HepG2 (cell line): ENCODE measurements at regions not wholly inside any gene's neighbourhood (a gene's known extent, or its start where the extent isn't known, plus 50 kb on each side); places are given as distances from the start of the nearest gene placed in this dataset.

ENCODE experiments used
- ATAC-seq: fragments of 200-7000 bp; cut with Tn5 transposase; 3 replicates; pipeline ENCODE4 v1.9.1; 2020; ENCODE audit warnings: mild to moderate bottlenecking, moderate library complexity
- BruUV-seq: library from RNA; stranded (reverse); fragments of 400-500 nt; replicated peaks from 2 replicates; lab custom pipeline; 2021; lab: Mats Ljungman, UMichigan
- CTCF ChIA-PET: fragments of 300-600 bp; formaldehyde crosslinking; extraction: SDS; loops from one replicate; lab custom pipeline; 2021; ENCODE audit warnings: low total read pairs, inconsistent platforms, low intra/inter-chr PET ratio; lab: Yijun Ruan, JAX
- POLR2A ChIA-PET: fragments of 350-600 bp; sonication (Branson Sonifier 250); formaldehyde crosslinking; loops from one replicate; lab custom pipeline; 2020; ENCODE audit warnings: antibody characterized with exemption, inconsistent platforms; lab: Yijun Ruan, JAX
- DNase-seq: peaks from one replicate; pipeline ENCODE4 v3.0.0-alpha.2; 2015; ENCODE audit warnings: low spot score
- FAIRE-seq: peaks from 3 replicates; lab custom pipeline; 2011; peaks lifted over from hg19 to GRCh38; lab: Jason Lieb, UNC
- H2AFZ ChIP-seq: one replicate; pipeline ENCODE4 v1.6.1; 2011; ENCODE audit warnings: low read length, inconsistent platforms
- H3K27ac ChIP-seq: fragments of 300-600 bp; 3 replicates; pipeline ENCODE4 v1.8.0; 2011; ENCODE audit warnings: mixed run types, mild to moderate bottlenecking, mixed read lengths, low read length, inconsistent platforms; ENCODE audit not compliant: insufficient read depth; ENCODE audit errors: extremely low read length
- H3K27me3 ChIP-seq, 2 experiments: fragments of 200-600 bp in 1 of 2; 2 replicates in 1 of 2; 3 replicates in 1 of 2; pipeline versions ENCODE4 v1.6.0 to v1.8.0; 2011; ENCODE audit warnings: low read length in 2 of 2, mild to moderate bottlenecking in 2 of 2, moderate library complexity in 2 of 2, inconsistent platforms in 1 of 2; ENCODE audit not compliant: insufficient read depth in 2 of 2, control insufficient read depth in 1 of 2
- H3K36me3 ChIP-seq, 2 experiments: fragments of 200-600 bp in 1 of 2; replicated peaks in 1 of 2; 2 replicates in 1 of 2; 3 replicates in 1 of 2; pipeline versions ENCODE4 v1.5.1 to v1.8.0; 2011; ENCODE audit warnings: low read length in 2 of 2, inconsistent platforms in 1 of 2; ENCODE audit not compliant: insufficient read depth in 2 of 2, control insufficient read depth in 1 of 2
- H3K4me1 ChIP-seq: 2 replicates; pipeline ENCODE4 v1.5.1; 2012; ENCODE audit warnings: low read length, inconsistent platforms; ENCODE audit not compliant: insufficient read depth
- H3K4me2 ChIP-seq: 2 replicates; pipeline ENCODE4 v1.6.0; 2011; ENCODE audit warnings: low read depth, low read length, inconsistent platforms
- H3K4me3 ChIP-seq, 3 experiments: fragments of 200-600 bp in 1 of 3; sonication (generic), shearing (Covaris generic) in 1 of 3; replicated peaks in 1 of 3; 2 replicates each; pipeline ENCODE4 v1.5.1; 2011 to 2016; ENCODE audit warnings: low read length in 3 of 3, inconsistent platforms in 2 of 3, low read depth in 2 of 3, mild to moderate bottlenecking in 2 of 3, control low read depth in 1 of 3, mixed read lengths in 1 of 3; ENCODE audit not compliant: insufficient read depth in 1 of 3
- H3K79me2 ChIP-seq: one replicate; pipeline ENCODE4 v1.6.1; 2011; ENCODE audit warnings: low read length, inconsistent platforms; ENCODE audit not compliant: insufficient read depth
- H3K9ac ChIP-seq: 2 replicates; pipeline ENCODE4 v1.6.0; 2011; ENCODE audit warnings: mild to moderate bottlenecking, low read depth, low read length, inconsistent platforms; ENCODE audit not compliant: insufficient read depth
- H3K9me3 ChIP-seq: 2 replicates; pipeline ENCODE4 v1.5.1; 2012; ENCODE audit warnings: mild to moderate bottlenecking, low read length
- H4K20me1 ChIP-seq: 2 replicates; pipeline ENCODE4 v1.6.0; 2011; ENCODE audit warnings: inconsistent platforms, mild to moderate bottlenecking, low read length, moderate library complexity; ENCODE audit not compliant: insufficient read depth
- CTCF ChIP-seq: sonication (generic); formaldehyde crosslinking; IDR thresholded peaks from 2 replicates; pipeline ENCODE4 v1.5.0; 2020; ENCODE audit warnings: mild to moderate bottlenecking, missing genetic modification reagents, moderate library complexity
- GATAD1 ChIP-seq: IDR thresholded peaks from 2 replicates; pipeline ENCODE4 v1.6.1; 2016; ENCODE audit warnings: missing genetic modification reagents, missing compliant biosample characterization
- STAG1 ChIP-seq: sonication (generic); formaldehyde crosslinking; IDR thresholded peaks from 2 replicates; pipeline ENCODE4 v1.4.0; 2020; ENCODE audit warnings: missing genetic modification reagents
- TEAD2 ChIP-seq: sonication (generic); formaldehyde crosslinking; IDR thresholded peaks from 2 replicates; pipeline ENCODE4 v1.9.0; 2021; ENCODE audit warnings: missing genetic modification reagents
- WGBS: methylation state at CpG from one replicate; pipeline ENCODE4 v1.1.6; 2017; ENCODE audit warnings: low lambda C conversion rate; 5-methylcytosine and 5-hydroxymethylcytosine counted together
- in situ Hi-C: cut with HindIII; loops from 2 replicates; pipeline ENCODE4 v1.10.0; 2017; ENCODE audit warnings: low pct_unique_long_range_greater_than_20kb; ENCODE audit not compliant: extremely low pct_ligation_motif_present
- intact Hi-C: fragments of 100-400 bp; cut with micrococcal nuclease; formaldehyde crosslinking; loops from one replicate; pipeline ENCODE4 v1.10.0; 2022; ENCODE audit not compliant: unreplicated experiment

GRCh38 chr4:162959046-162959445, 207.6 kb downstream of the NAF1 start:
- Histone ChIP-seq H3K4me2 (no peak overlapping the region), H3K9me3 (no peaks in the 10 kb centered on the region), H3K27ac (no peak overlapping the region), H4K20me1 (no peaks in the 10 kb centered on the region), H3K4me1 (no peaks in the 10 kb centered on the region), H3K27me3 (no peaks in the 10 kb centered on the region), H3K79me2 (no peaks in the 10 kb centered on the region), H3K9ac (no peak overlapping the region), H2AFZ (no peak overlapping the region), H3K4me3 (no peak overlapping the region), H3K36me3 (no peaks in the 10 kb centered on the region)
- ChIA-PET POLR2A (no interaction called here), CTCF (no interaction called here)
- no TSS peak for BruUV-seq
- intact Hi-C loops (loop anchor here (2.0 kb wide), 1 partner anchor 462 kb away; no protein-coding TSS in a partner anchor), in situ Hi-C loops (no loop called here)
- DNase-seq (no peak), FAIRE-seq (no peak), ATAC-seq (peak; percentile 78)
- 0% methylated on average over 2 of the region's 2 CpGs for WGBS
- TF ChIP-seq STAG1 (0 out of 2 replicates have a peak, but pooled peaks have one; percentile 17), GATAD1 (no peak), CTCF (CRISPR knock-in tag) (peak; percentile 45)

DNA sequence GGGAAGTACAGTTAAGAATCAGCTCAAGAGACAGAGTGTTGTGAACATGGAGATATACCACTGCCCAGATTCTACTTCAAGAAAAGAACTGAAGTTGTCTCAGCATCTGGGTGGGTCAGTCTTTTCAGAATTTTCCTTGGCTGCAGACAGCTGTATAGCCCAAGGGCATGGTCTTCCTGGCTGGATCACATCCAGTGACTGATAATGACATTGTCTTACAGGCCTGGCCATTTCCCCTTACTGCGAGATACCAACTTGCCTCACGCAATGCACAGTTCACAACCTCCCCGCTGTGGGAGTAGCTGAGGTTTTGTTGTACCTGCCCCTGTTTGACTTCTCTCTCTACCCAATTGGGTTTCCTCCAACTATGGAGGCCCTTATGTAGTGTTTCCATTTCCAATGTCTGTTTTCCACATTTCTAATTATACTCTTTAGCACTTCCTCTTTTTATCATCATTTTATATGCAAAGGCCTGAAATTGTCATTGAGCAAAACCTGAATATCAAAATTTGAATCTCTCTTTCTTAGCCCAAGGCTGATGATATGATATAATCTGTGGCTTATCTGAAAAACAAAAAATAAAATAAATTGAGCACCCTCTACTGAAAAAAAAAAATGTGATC, 209.1 kb downstream of the NAF1 start:
- WGBS, result 0% methylated on average over 3 of the region's 3 CpGs
- TF ChIP-seq TEAD2 (CRISPR knock-in tag), result no peak
- no peak for ATAC-seq
- FAIRE-seq, result no peak
- POLR2A ChIA-PET, result no interaction called here
- Histone ChIP-seq H3K9ac (no peak overlapping the region), H3K4me3 (no peak overlapping the region), H3K4me2 (no peak overlapping the region), H4K20me1 (no peaks in the 10 kb centered on the region), H3K27ac (no peak overlapping the region), H3K79me2 (no peaks in the 10 kb centered on the region), H3K36me3 (no peaks in the 10 kb centered on the region), H2AFZ (no peak overlapping the region), H3K9me3 (no peaks in the 10 kb centered on the region), H3K4me1 (no peaks in the 10 kb centered on the region), H3K27me3 (no peaks in the 10 kb centered on the region)
- CTCF ChIA-PET, result no interaction called here
- no TSS peak for BruUV-seq
- intact Hi-C loops (loop anchor here (2.0 kb wide), 1 partner anchor 461 kb away; no protein-coding TSS in a partner anchor), in situ Hi-C loops (no loop called here)
- no peak for DNase-seq
